GM12878 (cell line): ENCODE measurements at regions not wholly inside any gene's neighbourhood (a gene's known extent, or its start where the extent isn't known, plus 50 kb on each side); places are given as distances from the start of the nearest gene placed in this dataset.

Experiments
- ATAC-seq: fragments of 200-7000 bp; cut with Tn5 transposase; 3 replicates; pipeline ENCODE4 v1.9.1; 2020; ENCODE audit warnings: mild to moderate bottlenecking, moderate library complexity
- BruUV-seq: library from RNA; stranded (reverse); fragments of 400-500 nt; replicated peaks from 2 replicates; lab custom pipeline; 2021; lab: Mats Ljungman, UMichigan
- CTCF ChIA-PET: fragments of 300-600 bp; sonication (Branson Sonifier 250); formaldehyde crosslinking; extraction: SDS; loops from one replicate; lab custom pipeline; 2021; ENCODE audit warnings: inconsistent platforms; lab: Yijun Ruan, JAX
- POLR2A ChIA-PET: fragments of 350-600 bp; formaldehyde crosslinking; extraction: SDS; loops from one replicate; lab custom pipeline; 2021; ENCODE audit warnings: inconsistent platforms; lab: Charles Lee
- RAD21 ChIA-PET: fragments of 300-600 bp; sonication (Branson Sonifier 250); formaldehyde crosslinking; loops from one replicate; lab custom pipeline; 2023; ENCODE audit warnings: antibody characterized with exemption; ENCODE audit not compliant: unreplicated experiment; lab: Charles Lee
- SMC1A ChIA-PET: fragments of 300-600 bp; sonication (Branson Sonifier 250); formaldehyde crosslinking; loops from one replicate; lab custom pipeline; 2023; ENCODE audit not compliant: unreplicated experiment, uncharacterized antibody; lab: Charles Lee
- DNase-seq: peaks from one replicate; pipeline ENCODE4 v3.0.0-alpha.2; 2011; ENCODE audit warnings: low read depth, low spot score
- FAIRE-seq: peaks from 3 replicates; lab custom pipeline; 2011; peaks lifted over from hg19 to GRCh38; lab: Jason Lieb, UNC
- H2AFZ ChIP-seq: 2 replicates; pipeline ENCODE4 v1.6.0; 2011; ENCODE audit warnings: low read depth, low read length, control low read depth; ENCODE audit not compliant: control insufficient read depth
- H3K27ac ChIP-seq: 2 replicates; pipeline ENCODE4 v1.5.1; 2011; ENCODE audit warnings: control low read depth; ENCODE audit not compliant: control insufficient read depth, insufficient read depth
- H3K27me3 ChIP-seq, 2 experiments: replicated peaks in 1 of 2; 2 replicates each; pipeline versions ENCODE4 v1.6.0 to v1.6.1; 2011; ENCODE audit warnings: low read length in 1 of 2; ENCODE audit not compliant: control insufficient read depth in 2 of 2, insufficient read depth in 2 of 2
- H3K36me3 ChIP-seq, 2 experiments: 2 replicates each; pipeline ENCODE4 v1.5.1; 2011; ENCODE audit warnings: low read length in 1 of 2; ENCODE audit not compliant: control insufficient read depth in 2 of 2, insufficient read depth in 2 of 2
- H3K4me1 ChIP-seq: 2 replicates; pipeline ENCODE4 v1.6.1; 2011; ENCODE audit warnings: mild to moderate bottlenecking, low read length, moderate library complexity, mixed read lengths; ENCODE audit not compliant: control insufficient read depth, insufficient read depth
- H3K4me2 ChIP-seq: 2 replicates; pipeline ENCODE4 v1.6.0; 2011; ENCODE audit warnings: control low read depth; ENCODE audit not compliant: control insufficient read depth, insufficient read depth
- H3K4me3 ChIP-seq: fragments of 200-600 bp; sonication (generic); 2 replicates; pipeline ENCODE4 v1.5.1; 2016
- H3K79me2 ChIP-seq: 2 replicates; pipeline ENCODE4 v1.6.0; 2011; ENCODE audit warnings: low read length; ENCODE audit not compliant: control insufficient read depth, insufficient read depth
- H3K9ac ChIP-seq: 2 replicates; pipeline ENCODE4 v1.8.0; 2011; ENCODE audit warnings: low read length, control low read depth, mixed read lengths; ENCODE audit not compliant: control insufficient read depth, insufficient read depth
- H3K9me3 ChIP-seq: replicated peaks from 3 replicates; pipeline ENCODE4 v1.5.1; 2011; ENCODE audit warnings: mild to moderate bottlenecking, low read length; ENCODE audit not compliant: control insufficient read depth, insufficient read depth
- H4K20me1 ChIP-seq: 2 replicates; pipeline ENCODE4 v1.6.0; 2011; ENCODE audit not compliant: control insufficient read depth, insufficient read depth
- CHD4 ChIP-seq: fragments of 200-600 bp; sonication (generic); IDR thresholded peaks from 2 replicates; pipeline ENCODE4 v1.6.1; 2016; ENCODE audit warnings: mild to moderate bottlenecking
- CTCF ChIP-seq, 3 experiments: IDR thresholded peaks in 2 of 3; conservative IDR thresholded peaks in 1 of 3; 2 replicates each; pipeline ENCODE4 v1.5.1; 2011; ENCODE audit warnings: low read depth in 3 of 3, low read length in 3 of 3, mild to moderate bottlenecking in 3 of 3, control low read depth in 2 of 3, moderate library complexity in 2 of 3, inconsistent platforms in 1 of 3, mixed read lengths in 1 of 3; ENCODE audit not compliant: control insufficient read depth in 2 of 3, insufficient read depth in 1 of 3; ENCODE audit errors: extremely low read depth in 1 of 3
- HCFC1 ChIP-seq: fragments of 150-350 bp; IDR thresholded peaks from 2 replicates; pipeline ENCODE4 v1.6.1; 2014; ENCODE audit warnings: low read length
- KAT2A ChIP-seq: conservative IDR thresholded peaks from 2 replicates; pipeline ENCODE4 v1.6.1; 2011; ENCODE audit warnings: low read depth, low read length; ENCODE audit not compliant: control insufficient read depth
- MYB ChIP-seq: fragments of 150-350 bp; IDR thresholded peaks from 2 replicates; pipeline ENCODE4 v1.6.1; 2014; ENCODE audit warnings: mild to moderate bottlenecking, low read depth, low read length, borderline replicate concordance
- NFYA ChIP-seq: IDR thresholded peaks from 2 replicates; pipeline ENCODE4 v1.6.1; 2011; ENCODE audit warnings: low read depth, mild to moderate bottlenecking, low read length, improper control_type of control experiment, borderline replicate concordance
- NR2F1 ChIP-seq: fragments of 450-650 bp; conservative IDR thresholded peaks from 2 replicates; pipeline ENCODE4 v1.6.1; 2017; ENCODE audit warnings: mild to moderate bottlenecking
- RUNX3 ChIP-seq: IDR thresholded peaks from 2 replicates; pipeline ENCODE4 v1.6.1; 2012; ENCODE audit warnings: low read length, inconsistent platforms
- STAT1 ChIP-seq: fragments of 450-650 bp; conservative IDR thresholded peaks from 2 replicates; pipeline ENCODE4 v1.6.1; 2014; ENCODE audit warnings: antibody characterized with exemption, mild to moderate bottlenecking
- TCF7 ChIP-seq: IDR thresholded peaks from 2 replicates; pipeline ENCODE4 v1.6.1; 2014; ENCODE audit warnings: antibody characterized with exemption, borderline replicate concordance
- WGBS: methylation state at CpG from one replicate; pipeline ENCODE4 v1.1.6; 2016; ENCODE audit warnings: low lambda C conversion rate; ENCODE audit not compliant: insufficient replicate concordance, insufficient coverage; ENCODE audit errors: missing lambda C conversion rate; 5-methylcytosine and 5-hydroxymethylcytosine counted together
- in situ Hi-C: fragments of 300-500 bp; cut with MboI; formaldehyde crosslinking; loops from 9 replicates; pipeline ENCODE4 v1.14.3; 2018; ENCODE audit warnings: mixed read lengths
- intact Hi-C: fragments of 100-400 bp; cut with micrococcal nuclease; formaldehyde crosslinking; loops from one replicate; pipeline ENCODE4 v1.14.2; 2022; ENCODE audit not compliant: unreplicated experiment

DNA sequence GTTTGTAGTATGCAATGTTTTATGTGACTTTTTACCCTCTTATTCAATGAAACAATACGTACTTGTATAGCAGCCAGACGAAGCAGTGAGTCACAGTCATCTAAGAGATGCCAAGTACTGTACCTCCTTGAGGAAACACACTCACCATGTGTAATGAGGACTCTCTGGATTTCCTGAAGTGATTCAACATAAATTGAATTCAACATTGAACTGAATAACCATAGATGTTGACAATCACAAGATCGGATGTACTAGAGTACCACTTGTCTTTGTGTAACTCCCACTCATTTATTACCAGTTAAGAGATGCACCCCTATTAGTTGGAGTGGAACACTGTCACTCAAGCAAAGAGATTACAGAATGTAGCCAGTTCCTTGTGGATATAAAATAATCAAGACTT, 175.2 kb upstream of the HMGA2 start:
- no peak for FAIRE-seq
- H3K27ac ChIP-seq = no peak overlapping the region
- no peaks in the 10 kb centered on the region for H3K79me2 ChIP-seq
- TF ChIP-seq CHD4 = no peak
- TF ChIP-seq TCF7 = no peak
- TF ChIP-seq NFYA = no peak
- no peak for TF ChIP-seq STAT1
- TF ChIP-seq NR2F1 = no peak
- no peak for TF ChIP-seq RUNX3
- TF ChIP-seq CTCF (IDR thresholded peaks at IDR 0.05 in 2 of 3, conservative IDR thresholded peaks at IDR 0.05 in 1 of 3; ENCODE audit: control insufficient read depth in 2 of 3, extremely low read depth in 1 of 3, insufficient read depth in 1 of 3, low read depth in 3 of 3, low read length in 3 of 3) = no peak
- no peak for TF ChIP-seq HCFC1
- TF ChIP-seq KAT2A = no peak
- TF ChIP-seq MYB = no peak
- in situ Hi-C loops (no loop called here), intact Hi-C loops (no loop called here)
- H3K9me3 ChIP-seq = no peaks in the 10 kb centered on the region
- H3K4me3 ChIP-seq = no peak overlapping the region
- ChIA-PET CTCF (no interaction called here), RAD21 (no interaction called here), SMC1A (interaction anchor here (1.0 kb wide), 1 partner anchor 47 kb away, joined by 3 read pairs; no protein-coding TSS in a partner anchor), POLR2A (no interaction called here)
- peaks cover 0 to 2% of the 10 kb centered on the region in 2 experiments; a peak in 1 of 4 replicates for H3K27me3 ChIP-seq
- BruUV-seq = no TSS peak
- no peaks in the 10 kb centered on the region for H3K4me1 ChIP-seq
- 22% methylated on average over 3 of the region's 3 CpGs for WGBS
- no peak overlapping the region for H2AFZ ChIP-seq
- H3K36me3 ChIP-seq = no peaks in the 10 kb centered on the region
- DNase-seq = no peak
- H4K20me1 ChIP-seq = no peaks in the 10 kb centered on the region
- no peak overlapping the region for H3K4me2 ChIP-seq
- H3K9ac ChIP-seq = no peak overlapping the region
- no peak for ATAC-seq
